K562 (cell line): ENCODE measurements at regions not wholly inside any gene's neighbourhood (a gene's known extent, or its start where the extent isn't known, plus 50 kb on each side); places are given as distances from the start of the nearest gene placed in this dataset.

Experiments
- ATAC-seq: fragments of 200-7000 bp; cut with Tn5 transposase; 3 replicates; pipeline ENCODE4 v1.9.1; 2020; ENCODE audit warnings: moderate library complexity
- BruUV-seq: library from RNA; stranded (reverse); fragments of 400-500 nt; replicated peaks from 2 replicates; lab custom pipeline; 2021; lab: Mats Ljungman, UMichigan
- CTCF ChIA-PET: fragments of 300-600 bp; formaldehyde crosslinking; extraction: SDS; loops from one replicate; lab custom pipeline; 2021; ENCODE audit warnings: low intra/inter-chr PET ratio; lab: Yijun Ruan, JAX
- POLR2A ChIA-PET: fragments of 300-600, 350-650 bp; sonication (Branson Sonifier 250); formaldehyde crosslinking; extraction: SDS; loops from one replicate; lab custom pipeline; 2021; ENCODE audit warnings: antibody characterized with exemption, inconsistent platforms; lab: Yijun Ruan, JAX
- DNase-seq, 4 experiments: peaks; one replicate each; pipeline versions ENCODE4 v3.0.0 to v3.0.0-alpha.2; 2011 to 2018; ENCODE audit warnings: low spot score in 3 of 4, mixed read lengths in 3 of 4; ENCODE audit errors: extremely low read depth in 1 of 4
- FAIRE-seq: peaks from 2 replicates; lab custom pipeline; 2011; peaks lifted over from hg19 to GRCh38; lab: Jason Lieb, UNC
- H2AFZ ChIP-seq: 2 replicates; pipeline ENCODE4 v1.6.0; 2011; ENCODE audit warnings: low read depth, low read length, control low read depth, inconsistent platforms
- H3K27ac ChIP-seq: fragments of 200-600 bp; 3 replicates; pipeline ENCODE4 v1.8.0; 2011; ENCODE audit warnings: low read depth, mild to moderate bottlenecking, control low read depth, inconsistent platforms, low read length, moderate library complexity, mixed read lengths; ENCODE audit errors: extremely low read depth
- H3K27me3 ChIP-seq, 2 experiments: fragments of 300-600 bp in 1 of 2; 2 replicates in 1 of 2; 3 replicates in 1 of 2; pipeline versions ENCODE4 v1.6.0 to v1.8.0; 2011; ENCODE audit warnings: inconsistent platforms in 2 of 2, low read length in 2 of 2, mild to moderate bottlenecking in 1 of 2, mixed read lengths in 1 of 2, moderate library complexity in 1 of 2; ENCODE audit not compliant: control insufficient read depth in 2 of 2, insufficient read depth in 2 of 2
- H3K36me3 ChIP-seq: fragments of 300-600 bp; 3 replicates; pipeline ENCODE4 v1.8.0; 2011; ENCODE audit warnings: mild to moderate bottlenecking, low read length, inconsistent platforms; ENCODE audit not compliant: control insufficient read depth, insufficient read depth
- H3K4me1 ChIP-seq, 2 experiments: fragments of 200-600 bp in 1 of 2; replicated peaks in 1 of 2; 2 replicates in 1 of 2; 3 replicates in 1 of 2; pipeline versions ENCODE4 v1.5.1 to v1.8.0; 2011; ENCODE audit warnings: inconsistent platforms in 2 of 2, low read length in 2 of 2, mild to moderate bottlenecking in 1 of 2, mixed read lengths in 1 of 2, moderate library complexity in 1 of 2; ENCODE audit not compliant: control insufficient read depth in 2 of 2, insufficient read depth in 2 of 2
- H3K4me2 ChIP-seq: 2 replicates; pipeline ENCODE4 v1.6.1; 2011; ENCODE audit warnings: low read length, control low read depth, inconsistent platforms, mixed read lengths; ENCODE audit not compliant: insufficient read depth
- H3K4me3 ChIP-seq: fragments of 200-600 bp; sonication (generic), shearing (Covaris generic); 2 replicates; pipeline ENCODE4 v1.5.1; 2016; ENCODE audit warnings: control low read depth, inconsistent platforms
- H3K79me2 ChIP-seq: fragments of 200-600 bp; 3 replicates; pipeline ENCODE4 v1.8.0; 2011; ENCODE audit warnings: low read length, inconsistent platforms; ENCODE audit not compliant: control insufficient read depth, insufficient read depth
- H3K9ac ChIP-seq, 2 experiments: 2 replicates each; pipeline versions ENCODE4 v1.6.0 to v1.6.1; 2011; ENCODE audit warnings: low read depth in 2 of 2, low read length in 2 of 2, control low read depth in 1 of 2, inconsistent platforms in 1 of 2, mild to moderate bottlenecking in 1 of 2, mixed read lengths in 1 of 2; ENCODE audit not compliant: insufficient read depth in 1 of 2
- H3K9me1 ChIP-seq: one replicate; pipeline ENCODE4 v1.6.0; 2011; ENCODE audit warnings: inconsistent platforms, mild to moderate bottlenecking, low read length, moderate library complexity; ENCODE audit not compliant: control insufficient read depth, insufficient read depth
- H3K9me3 ChIP-seq: replicated peaks from 2 replicates; pipeline ENCODE4 v1.5.1; 2011; ENCODE audit warnings: low read depth, low read length, inconsistent platforms; ENCODE audit not compliant: control insufficient read depth, insufficient read depth
- H4K20me1 ChIP-seq: replicated peaks from 2 replicates; pipeline ENCODE4 v1.6.1; 2011; ENCODE audit warnings: low read length, inconsistent platforms, mixed read lengths; ENCODE audit not compliant: control insufficient read depth, insufficient read depth
- BHLHE40 ChIP-seq: IDR thresholded peaks from 2 replicates; pipeline ENCODE4 v1.6.1; 2011; ENCODE audit warnings: low read length, improper control_type of control experiment
- CBFA2T3 ChIP-seq: fragments of 450-650 bp; IDR thresholded peaks from 2 replicates; pipeline ENCODE4 v1.6.1; 2017
- DEAF1 ChIP-seq: fragments of 450-650 bp; formaldehyde crosslinking; IDR thresholded peaks from 2 replicates; pipeline ENCODE4 v1.4.0; 2020; ENCODE audit warnings: mild to moderate bottlenecking, moderate library complexity
- FOXJ3 ChIP-seq: sonication (generic); formaldehyde crosslinking; IDR thresholded peaks from 2 replicates; pipeline ENCODE4 v1.4.0; 2020; ENCODE audit warnings: mild to moderate bottlenecking, missing genetic modification reagents
- GTF2A2 ChIP-seq: IDR thresholded peaks from 2 replicates; pipeline ENCODE4 v1.6.1; 2016; ENCODE audit warnings: mild to moderate bottlenecking, missing genetic modification characterization, missing compliant biosample characterization
- HDAC3 ChIP-seq: fragments of 450-650 bp; IDR thresholded peaks from 2 replicates; pipeline ENCODE4 v1.6.1; 2018; ENCODE audit warnings: borderline replicate concordance, mild to moderate bottlenecking, moderate library complexity; ENCODE audit not compliant: partially characterized antibody
- HMG20A ChIP-seq: fragments of 450-650 bp; formaldehyde crosslinking; conservative IDR thresholded peaks from 2 replicates; pipeline ENCODE4 v1.4.0; 2020; ENCODE audit warnings: mild to moderate bottlenecking, mixed read lengths
- NFE2L1 ChIP-seq: fragments of 450-650 bp; IDR thresholded peaks from 2 replicates; pipeline ENCODE4 v1.6.1; 2016; ENCODE audit warnings: missing genetic modification characterization, low read depth, mild to moderate bottlenecking, missing compliant biosample characterization, moderate library complexity, borderline replicate concordance
- NFIC ChIP-seq: fragments of 450-650 bp; IDR thresholded peaks from 2 replicates; pipeline ENCODE4 v1.6.1; 2017; ENCODE audit warnings: mild to moderate bottlenecking, inconsistent platforms
- PCBP1 ChIP-seq: fragments of 200-400 bp; formaldehyde crosslinking; IDR thresholded peaks from 2 replicates; pipeline ENCODE4 v1.6.1; 2018; ENCODE audit warnings: mild to moderate bottlenecking, low read depth, low read length; ENCODE audit not compliant: poor library complexity, severe bottlenecking
- PCBP2 ChIP-seq: fragments of 200-400 bp; formaldehyde crosslinking; IDR thresholded peaks from 2 replicates; pipeline ENCODE4 v1.6.1; 2018; ENCODE audit warnings: low read length, low read depth, mild to moderate bottlenecking, moderate library complexity; ENCODE audit not compliant: poor library complexity, severe bottlenecking
- PHTF2 ChIP-seq: fragments of 250-450 bp; sonication (Bioruptor Pico); IDR thresholded peaks from 2 replicates; pipeline ENCODE4 v1.5.0; 2021; ENCODE audit warnings: mild to moderate bottlenecking
- RCOR1 ChIP-seq, 2 experiments: IDR thresholded peaks; 2 replicates each; pipeline ENCODE4 v1.6.1; 2012; ENCODE audit warnings: low read depth in 2 of 2, low read length in 2 of 2, borderline replicate concordance in 1 of 2, improper control_type of control experiment in 1 of 2
- TAL1 ChIP-seq: fragments of 450-650 bp; IDR thresholded peaks from 2 replicates; pipeline ENCODE4 v1.6.1; 2016; ENCODE audit warnings: mild to moderate bottlenecking
- ZNF263 ChIP-seq: sonication (generic); formaldehyde crosslinking; IDR thresholded peaks from 2 replicates; pipeline ENCODE4 v1.8.0; 2022; ENCODE audit warnings: mild to moderate bottlenecking, missing genetic modification reagents, borderline replicate concordance
- ZNF3 ChIP-seq: fragments of 250-450 bp; sonication (Bioruptor Pico); IDR thresholded peaks from 2 replicates; pipeline ENCODE4 v1.5.0; 2021; ENCODE audit warnings: mild to moderate bottlenecking, moderate library complexity
- WGBS: fragments of 100-300 bp; shearing (Covaris generic); methylation state at CpG from one replicate; pipeline ENCODE4 v1.1.6; 2016; ENCODE audit warnings: low coverage, mixed read lengths; ENCODE audit not compliant: insufficient coverage; ENCODE audit errors: missing lambda C conversion rate; 5-methylcytosine and 5-hydroxymethylcytosine counted together
- in situ Hi-C: fragments of 300-500 bp; cut with MboI; formaldehyde crosslinking; loops from 4 replicates; pipeline ENCODE4 v1.15.0; 2018; ENCODE audit warnings: inconsistent platforms, mixed read lengths
- intact Hi-C: fragments of 100-400 bp; cut with micrococcal nuclease; formaldehyde crosslinking; loops from 2 replicates; pipeline ENCODE4 v1.14.2; 2022

GRCh38 chr9:19624519-19624918, 164.3 kb downstream of the SLC24A2 start:
- no peaks in the 10 kb centered on the region for H4K20me1 ChIP-seq
- ATAC-seq (no peak), DNase-seq (no peak), FAIRE-seq (no peak)
- H3K36me3 ChIP-seq: no peaks in the 10 kb centered on the region
- no peaks in the 10 kb centered on the region for H3K79me2 ChIP-seq
- H3K4me1 ChIP-seq: no peaks in the 10 kb centered on the region
- intact Hi-C loops: no loop called here
- ChIA-PET CTCF (interaction anchor here (0.7 kb wide), 1 partner anchor 119 kb away, joined by 3 read pairs; no protein-coding TSS in a partner anchor), POLR2A (no interaction called here)
- H3K9me3 ChIP-seq: no peaks in the 10 kb centered on the region
- H3K4me2 ChIP-seq: no peak overlapping the region
- no peak for TF ChIP-seq ZNF263 (CRISPR knock-in tag)
- 0 out of 2 replicates have a peak, but pooled peaks have one; percentile 4 for TF ChIP-seq CBFA2T3
- H3K4me3 ChIP-seq: no peak overlapping the region
- H3K9ac ChIP-seq: no peak overlapping the region
- H3K27ac ChIP-seq: no peak overlapping the region
- no TSS peak for BruUV-seq
- no peaks in the 10 kb centered on the region for H3K9me1 ChIP-seq
- in situ Hi-C loops: no loop called here
- no peaks in the 10 kb centered on the region for H3K27me3 ChIP-seq
- H2AFZ ChIP-seq: no peak overlapping the region
- WGBS: 8% methylated on average over 3 of the region's 3 CpGs

- H3K27ac ChIP-seq: no peak overlapping the region
- no peak overlapping the region for H3K9ac ChIP-seq
- no peak overlapping the region for H3K4me3 ChIP-seq
- BruUV-seq: no TSS peak
- ChIA-PET POLR2A (no interaction called here), CTCF (no interaction called here)
- ATAC-seq (no peak), FAIRE-seq (no peak), DNase-seq (no peak)
- no peaks in the 10 kb centered on the region for H3K27me3 ChIP-seq
- H3K4me2 ChIP-seq: no peak overlapping the region
- no peaks in the 10 kb centered on the region for H3K9me3 ChIP-seq
- TF ChIP-seq TAL1 (no peak), ZNF3 (CRISPR knock-in tag) (no peak), RCOR1 (IDR thresholded peaks at IDR 0.05; ENCODE audit: borderline replicate concordance in 1 of 2, low read depth in 2 of 2, low read length in 2 of 2) (no peak), DEAF1 (CRISPR knock-in tag) (no peak), PHTF2 (CRISPR knock-in tag) (no peak), NFIC (no peak), BHLHE40 (no peak), FOXJ3 (CRISPR knock-in tag) (no peak), GTF2A2 (tag) (no peak), HDAC3 (no peak), NFE2L1 (no peak), PCBP1 (no peak), PCBP2 (no peak), HMG20A (CRISPR knock-in tag) (no peak)
- no peaks in the 10 kb centered on the region for H4K20me1 ChIP-seq
- in situ Hi-C loops (no loop called here), intact Hi-C loops (no loop called here)
- H3K36me3 ChIP-seq: no peaks in the 10 kb centered on the region
- no peaks in the 10 kb centered on the region for H3K9me1 ChIP-seq
- no peaks in the 10 kb centered on the region for H3K4me1 ChIP-seq
- H2AFZ ChIP-seq: 0 out of 2 replicates have a peak overlapping the region, but pooled peaks have one; percentile 16
- WGBS: 29% methylated on average over 4 of the region's 4 CpGs
- no peaks in the 10 kb centered on the region for H3K79me2 ChIP-seq
These were observed 164.9 kb downstream of the SLC24A2 start for GRCh38 chr9:19623941-19624340.
